GM21423 (cell line): ENCODE measurements at regions not wholly inside any gene's neighbourhood (a gene's known extent, or its start where the extent isn't known, plus 50 kb on each side); places are given as distances from the start of the nearest gene placed in this dataset.

ENCODE experiments used
- ATAC-seq: cut with Tn5 transposase; IDR thresholded peaks from one replicate; pipeline ENCODE4 v1.9.1; 2021; ENCODE audit warnings: mild to moderate bottlenecking, moderate library complexity; ENCODE audit not compliant: unreplicated experiment

GRCh38 chr5:60014331-60014730 lies 120.8 kb upstream of the PDE4D start:
- ATAC-seq, result no peak

GRCh38 chr5:60010853-60011252 lies 117.3 kb upstream of the PDE4D start:
- ATAC-seq, result no peak

GRCh38 chr5:60010328-60010727 lies 116.8 kb upstream of the PDE4D start:
- no peak for ATAC-seq

DNA sequence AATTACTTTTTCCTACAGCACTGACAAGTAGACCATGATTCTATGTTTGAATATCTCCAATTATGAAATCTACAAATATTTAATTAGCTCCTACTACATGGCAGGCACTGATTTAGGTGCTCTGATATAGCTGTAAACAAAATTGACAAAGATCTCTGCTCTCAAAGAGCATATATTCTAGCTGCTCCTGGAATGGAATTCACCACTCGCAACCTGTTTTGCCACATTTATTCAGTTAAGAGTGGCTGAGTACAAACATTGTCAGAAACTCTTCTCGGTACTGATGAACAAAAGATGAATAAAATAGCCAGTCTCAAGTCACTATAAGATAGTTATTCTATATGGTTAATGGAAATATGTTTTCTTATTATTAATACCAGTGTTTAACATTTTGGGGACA lies 114.2 kb upstream of the PDE4D start:
- no peak for ATAC-seq

GRCh38 chr5:59999056-59999455 lies 105.5 kb upstream of the PDE4D start:
- no peak for ATAC-seq

DNA sequence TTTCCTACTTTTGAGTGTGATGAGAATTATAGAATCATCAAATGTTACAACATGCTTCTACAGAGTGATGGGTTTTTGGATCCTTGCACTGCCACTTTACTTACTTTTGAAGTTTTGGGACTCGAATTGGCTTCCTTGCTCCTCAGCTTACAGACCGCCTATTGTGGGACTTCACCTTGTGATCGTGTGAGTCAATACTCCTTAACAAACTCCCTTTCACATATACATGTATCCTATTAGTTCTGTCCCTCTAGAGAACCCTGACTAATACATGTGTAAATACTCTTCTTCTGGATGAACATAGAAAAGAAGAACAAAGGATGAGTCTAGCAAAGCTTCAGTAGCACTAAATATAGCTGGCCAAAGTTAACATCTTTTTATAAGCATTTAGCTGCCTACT lies 98.7 kb upstream of the PDE4D start:
- no peak for ATAC-seq

- ATAC-seq, result no peak
These were observed 94.9 kb upstream of the PDE4D start for GRCh38 chr5:59988396-59988795.

GRCh38 chr5:59976342-59976741 lies 82.8 kb upstream of the PDE4D start:
- no peak for ATAC-seq

DNA sequence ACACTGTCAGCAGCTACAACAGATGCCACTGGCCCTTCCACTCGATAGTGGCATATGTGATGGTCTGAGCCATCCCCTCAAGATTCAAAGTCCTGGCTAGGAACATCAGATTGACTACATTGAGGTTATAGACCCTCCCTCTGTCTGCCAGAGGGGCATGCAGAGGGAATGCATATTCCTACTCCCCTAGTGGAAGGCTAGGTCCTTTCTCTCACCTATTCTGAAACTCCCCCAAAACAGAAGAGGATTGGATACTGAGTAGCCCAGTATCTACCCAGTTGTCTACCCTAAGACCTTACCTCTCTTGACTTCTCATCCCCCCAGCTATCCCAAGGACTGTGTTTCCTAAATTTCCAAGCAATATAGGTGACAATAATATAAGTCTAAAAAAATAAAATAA lies 78.5 kb upstream of the PDE4D start:
- ATAC-seq, result no peak

GRCh38 chr5:59959330-59959729 lies 65.8 kb upstream of the PDE4D start:
- no peak for ATAC-seq

- ATAC-seq, result no peak
These were observed 62.7 kb upstream of the PDE4D start for GRCh38 chr5:59956130-59956783.

- no peak for ATAC-seq
These were observed 61.7 kb upstream of the PDE4D start for GRCh38 chr5:59955241-59955640.

DNA sequence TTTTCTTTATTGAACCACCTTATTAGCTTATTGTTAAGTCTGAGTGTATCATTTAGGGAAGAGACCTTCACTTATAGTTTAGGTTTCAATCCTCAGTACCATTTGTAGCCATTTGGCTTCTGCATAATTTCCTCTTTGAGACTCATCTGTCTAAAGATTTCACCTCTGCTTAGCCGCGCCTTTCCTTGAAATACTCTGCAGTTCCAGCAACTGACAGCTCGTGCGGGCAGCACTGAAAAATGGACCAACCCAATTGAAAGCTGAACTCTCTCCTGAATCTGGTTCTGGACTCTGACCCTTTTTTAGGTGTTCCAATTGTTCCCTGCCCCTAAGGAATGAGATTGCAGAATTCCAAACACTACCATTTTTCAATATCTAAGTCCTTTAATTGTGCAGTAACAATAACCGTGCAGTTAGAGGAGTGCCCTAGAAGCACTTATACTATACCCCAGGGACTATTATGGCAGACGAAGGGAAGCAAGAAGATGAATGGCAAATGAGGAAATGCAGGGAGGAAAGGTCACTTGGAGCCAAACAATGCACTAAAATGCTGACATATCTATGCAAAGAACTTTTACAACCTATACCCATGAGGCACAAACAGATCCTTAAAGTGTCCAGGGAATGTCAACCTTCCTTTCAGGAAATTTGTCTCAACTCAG lies 50.1 kb upstream of the PDE4D start:
- no peak for ATAC-seq
